GM10248 (cell line): ENCODE measurements at regions not wholly inside any gene's neighbourhood (a gene's known extent, or its start where the extent isn't known, plus 50 kb on each side); places are given as distances from the start of the nearest gene placed in this dataset.
"Not testable (repeated sequence)": the region's sequence is repeated elsewhere in the genome, so short reads cannot be mapped to it uniquely, and the experiment has no call there.

Source experiments
- CTCF ChIA-PET: fragments of 300-600 bp; sonication (Branson Sonifier 250); formaldehyde crosslinking; extraction: SDS; loops from one replicate; lab custom pipeline; 2021; ENCODE audit warnings: antibody characterized with exemption; lab: Yijun Ruan, JAX
- POLR2A ChIA-PET: fragments of 350-650 bp; sonication (Branson Sonifier 250); formaldehyde crosslinking; extraction: SDS; loops from one replicate; lab custom pipeline; 2020; ENCODE audit warnings: antibody characterized with exemption; lab: Yijun Ruan, JAX
- DNase-seq: peaks from one replicate; pipeline ENCODE4 v3.0.0; 2012; ENCODE audit errors: extremely low spot score
- CTCF ChIP-seq: IDR thresholded peaks from 2 replicates; pipeline ENCODE4 v1.5.1; 2012; ENCODE audit warnings: mild to moderate bottlenecking, low read depth; ENCODE audit errors: extremely low read depth, missing control alignments, control extremely low read depth

- DNase-seq: no peak
- POLR2A ChIA-PET: no interaction called here
- no peak for TF ChIP-seq CTCF
- CTCF ChIA-PET: interaction anchor here (0.6 to 1.5 kb wide), 2 partner anchors 16 to 68 kb away, joined by 3 read pairs; no protein-coding TSS in a partner anchor
Measured at GRCh38 chr1:183753464-183753891, 51.4 kb upstream of the RGL1 start.

GRCh38 chr1:183744132-183744913 is 60.6 kb upstream of the RGL1 start:
- CTCF ChIA-PET: interaction anchor here (1.0 kb wide), 1 partner anchor 22 kb away, joined by 4 read pairs; no protein-coding TSS in a partner anchor

GRCh38 chr1:183742355-183742754 is 62.6 kb upstream of the RGL1 start:
- ChIA-PET CTCF (interaction anchor here (1.5 to 2.1 kb wide), 2 partner anchors 16 to 87 kb away, joined by 3 to 7 read pairs; no protein-coding TSS in a partner anchor), POLR2A (no interaction called here)
- no peak for TF ChIP-seq CTCF
- DNase-seq: no peak

More at GRCh38 chr1:183744132-183744913, 60.6 kb upstream of the RGL1 start:
- DNase-seq: no peak
- POLR2A ChIA-PET: no interaction called here
- no peak for TF ChIP-seq CTCF

GRCh38 chr1:183739741-183740271 is 65.1 kb upstream of the RGL1 start:
- ChIA-PET POLR2A (no interaction called here), CTCF (no interaction called here)
- TF ChIP-seq CTCF: no peak
- DNase-seq: no peak

GRCh38 chr1:183739082-183739481 is 65.8 kb upstream of the RGL1 start:
- POLR2A ChIA-PET: no interaction called here
- TF ChIP-seq CTCF: no peak

GRCh38 chr1:183737916-183738315 is 67.0 kb upstream of the RGL1 start:
- POLR2A ChIA-PET, CTCF ChIA-PET, DNase-seq: not testable (repeated sequence)

More at GRCh38 chr1:183739082-183739481, 65.8 kb upstream of the RGL1 start:
- CTCF ChIA-PET: interaction anchor here (1.0 kb wide), 1 partner anchor 55 kb away, joined by 5 read pairs; no protein-coding TSS in a partner anchor
- DNase-seq: no peak

GRCh38 chr1:183736343-183736742 is 68.6 kb upstream of the RGL1 start:
- CTCF ChIA-PET: no interaction called here
- POLR2A ChIA-PET: no interaction called here
- TF ChIP-seq CTCF: no peak
- DNase-seq: no peak
